SK-N-SH (cell line): ENCODE measurements at regions not wholly inside any gene's neighbourhood (a gene's known extent, or its start where the extent isn't known, plus 50 kb on each side); places are given as distances from the start of the nearest gene placed in this dataset.

ENCODE experiments used
- ELF1 ChIP-seq: IDR thresholded peaks from 2 replicates; pipeline ENCODE4 v1.4.0; 2012
- FOXJ3 ChIP-seq: sonication (generic); formaldehyde crosslinking; IDR thresholded peaks from 2 replicates; pipeline ENCODE4 v1.5.1; 2020; ENCODE audit warnings: mild to moderate bottlenecking, missing genetic modification reagents
- YY1 ChIP-seq: IDR thresholded peaks from 2 replicates; pipeline ENCODE4 v1.4.0; 2012; ENCODE audit warnings: low read depth, mild to moderate bottlenecking
- TF ChIP-seq, protein P1 (sequence below): fragments of 200-600 bp; sonication (generic); IDR thresholded peaks from 2 replicates; pipeline ENCODE4 v1.6.1; 2017; ENCODE audit warnings: antibody characterized with exemption, mild to moderate bottlenecking, moderate library complexity
- TF ChIP-seq, protein P2 (sequence below): fragments of 150-350 bp; IDR thresholded peaks from 2 replicates; pipeline ENCODE4 v1.6.1; 2017; ENCODE audit warnings: antibody characterized with exemption, low read length, low read depth, borderline replicate concordance

- TF ChIP-seq, protein P1, sequence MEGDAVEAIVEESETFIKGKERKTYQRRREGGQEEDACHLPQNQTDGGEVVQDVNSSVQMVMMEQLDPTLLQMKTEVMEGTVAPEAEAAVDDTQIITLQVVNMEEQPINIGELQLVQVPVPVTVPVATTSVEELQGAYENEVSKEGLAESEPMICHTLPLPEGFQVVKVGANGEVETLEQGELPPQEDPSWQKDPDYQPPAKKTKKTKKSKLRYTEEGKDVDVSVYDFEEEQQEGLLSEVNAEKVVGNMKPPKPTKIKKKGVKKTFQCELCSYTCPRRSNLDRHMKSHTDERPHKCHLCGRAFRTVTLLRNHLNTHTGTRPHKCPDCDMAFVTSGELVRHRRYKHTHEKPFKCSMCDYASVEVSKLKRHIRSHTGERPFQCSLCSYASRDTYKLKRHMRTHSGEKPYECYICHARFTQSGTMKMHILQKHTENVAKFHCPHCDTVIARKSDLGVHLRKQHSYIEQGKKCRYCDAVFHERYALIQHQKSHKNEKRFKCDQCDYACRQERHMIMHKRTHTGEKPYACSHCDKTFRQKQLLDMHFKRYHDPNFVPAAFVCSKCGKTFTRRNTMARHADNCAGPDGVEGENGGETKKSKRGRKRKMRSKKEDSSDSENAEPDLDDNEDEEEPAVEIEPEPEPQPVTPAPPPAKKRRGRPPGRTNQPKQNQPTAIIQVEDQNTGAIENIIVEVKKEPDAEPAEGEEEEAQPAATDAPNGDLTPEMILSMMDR: no peak
- TF ChIP-seq FOXJ3 (CRISPR knock-in tag) (no peak), ELF1 (no peak), YY1 (no peak)
- TF ChIP-seq, protein P2, sequence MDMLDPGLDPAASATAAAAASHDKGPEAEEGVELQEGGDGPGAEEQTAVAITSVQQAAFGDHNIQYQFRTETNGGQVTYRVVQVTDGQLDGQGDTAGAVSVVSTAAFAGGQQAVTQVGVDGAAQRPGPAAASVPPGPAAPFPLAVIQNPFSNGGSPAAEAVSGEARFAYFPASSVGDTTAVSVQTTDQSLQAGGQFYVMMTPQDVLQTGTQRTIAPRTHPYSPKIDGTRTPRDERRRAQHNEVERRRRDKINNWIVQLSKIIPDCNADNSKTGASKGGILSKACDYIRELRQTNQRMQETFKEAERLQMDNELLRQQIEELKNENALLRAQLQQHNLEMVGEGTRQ: no peak
Measured at GRCh38 chr21:38597421-38597820, 99.1 kb upstream of the ERG start.
